Keratinocyte (primary cell): ENCODE measurements at regions not wholly inside any gene's neighbourhood (a gene's known extent, or its start where the extent isn't known, plus 50 kb on each side); places are given as distances from the start of the nearest gene placed in this dataset.

Experiments
- CTCF ChIP-seq, 3 experiments: IDR thresholded peaks in 1 of 3; conservative IDR thresholded peaks in 1 of 3; optimal IDR thresholded peaks in 1 of 3; 2 replicates in 2 of 3; 3 replicates in 1 of 3; pipeline versions ENCODE3 to v1.5.1; 2011; ENCODE audit warnings: low read length in 3 of 3, mild to moderate bottlenecking in 3 of 3, moderate library complexity in 2 of 3, control low read depth in 1 of 3, inconsistent platforms in 1 of 3; ENCODE audit not compliant: insufficient read depth in 2 of 3; ENCODE audit errors: extremely low read depth in 1 of 3
- EZH2 ChIP-seq: IDR thresholded peaks from one replicate; pipeline ENCODE4 v1.6.1; 2012; ENCODE audit warnings: inconsistent platforms, mild to moderate bottlenecking, low read length, moderate library complexity

GRCh38 chr1:243982447-243983018 is 68.5 kb upstream of the ZBTB18 start:
- TF ChIP-seq CTCF (optimal IDR thresholded peaks at IDR 0.05 in 1 of 3, IDR thresholded peaks at IDR 0.05 in 1 of 3, conservative IDR thresholded peaks at IDR 0.05 in 1 of 3; ENCODE audit: extremely low read depth in 1 of 3, insufficient read depth in 2 of 3, low read length in 3 of 3) (no peak), EZH2 (no peak)
